ENCODE measurements at regions not wholly inside any gene's neighbourhood (a gene's known extent, or its start where the extent isn't known, plus 50 kb on each side); places are given as distances from the start of the nearest gene placed in this dataset.

DNA sequence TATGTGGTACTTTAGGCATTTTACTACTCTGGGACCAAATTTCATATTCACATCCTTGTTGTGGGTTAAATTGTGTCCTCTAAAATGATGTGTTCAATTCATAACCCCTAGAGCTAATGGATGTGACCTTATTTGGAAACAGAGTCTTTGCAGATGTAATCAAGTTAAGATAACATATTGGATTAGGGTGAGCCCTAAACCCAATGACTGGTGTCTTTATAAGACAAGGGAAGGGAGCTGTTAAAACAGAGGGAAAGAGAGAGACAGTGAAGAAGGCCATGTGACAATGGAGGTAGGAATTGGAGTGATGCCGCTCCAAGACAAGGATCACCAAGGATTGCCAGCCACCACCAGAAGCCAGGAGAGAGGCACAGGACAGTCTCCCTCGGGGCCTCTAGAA, 220.0 kb downstream of the ADGRG6 start:
- in situ Hi-C loops (cut with HindIII; ENCODE audit: low pct_ligation_motif_present, low sequenced_read_pairs), result no loop called here
- TF ChIP-seq CTCF (IDR thresholded peaks at IDR 0.05; ENCODE audit: low read depth, low read length, missing control alignments), result no peak

GRCh38 chr6:142523515-142524375, 221.9 kb downstream of the ADGRG6 start:
- in situ Hi-C loops (cut with HindIII; ENCODE audit: low pct_ligation_motif_present, low sequenced_read_pairs), result no loop called here
- H3K36me3 ChIP-seq (replicated peaks), result no peaks in the 10 kb centered on the region
- no peak for DNase-seq
- H3K27me3 ChIP-seq (replicated peaks), result no peaks in the 10 kb centered on the region
- TF ChIP-seq CTCF (IDR thresholded peaks at IDR 0.05; ENCODE audit: low read depth, low read length, missing control alignments), result no peak
- no peak overlapping the region for H3K27ac ChIP-seq
- H3K4me3 ChIP-seq (ENCODE audit: low read depth, low read length), result no peak overlapping the region

More for the DNA sequence above, 220.0 kb downstream of the ADGRG6 start:
- DNase-seq, result no peak
- no peak overlapping the region for H3K4me3 ChIP-seq (ENCODE audit: low read depth, low read length)
- no peaks in the 10 kb centered on the region for H3K27me3 ChIP-seq (replicated peaks)
- H3K27ac ChIP-seq, result no peak overlapping the region
- no peaks in the 10 kb centered on the region for H3K36me3 ChIP-seq (replicated peaks)

DNA sequence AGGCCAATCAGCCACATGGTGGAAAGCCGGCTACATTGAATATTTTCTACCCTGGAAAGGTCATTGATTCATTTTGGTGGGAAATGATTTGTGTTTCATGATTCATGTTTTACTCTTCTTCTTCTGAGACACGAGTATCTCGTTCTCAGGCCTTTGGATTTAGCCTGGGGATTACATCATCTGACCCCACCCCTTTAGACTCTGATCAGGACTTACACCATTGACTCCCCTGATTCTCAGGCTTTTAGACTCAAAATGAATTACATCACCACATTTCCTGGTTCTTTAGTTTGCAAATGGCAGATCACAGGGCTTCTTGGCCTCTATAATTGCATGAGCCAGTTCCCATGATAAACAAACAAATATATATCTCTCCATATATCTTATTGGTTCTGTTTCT, 228.8 kb downstream of the ADGRG6 start:
- in situ Hi-C loops (cut with HindIII; ENCODE audit: low pct_ligation_motif_present, low sequenced_read_pairs), result no loop called here
- Histone ChIP-seq H3K36me3 (replicated peaks) (no peaks in the 10 kb centered on the region), H3K27ac (no peak overlapping the region), H3K4me3 (ENCODE audit: low read depth, low read length) (no peak overlapping the region), H3K27me3 (replicated peaks) (no peaks in the 10 kb centered on the region)
- no peak for DNase-seq
- no peak for TF ChIP-seq CTCF (IDR thresholded peaks at IDR 0.05; ENCODE audit: low read depth, low read length, missing control alignments)

DNA sequence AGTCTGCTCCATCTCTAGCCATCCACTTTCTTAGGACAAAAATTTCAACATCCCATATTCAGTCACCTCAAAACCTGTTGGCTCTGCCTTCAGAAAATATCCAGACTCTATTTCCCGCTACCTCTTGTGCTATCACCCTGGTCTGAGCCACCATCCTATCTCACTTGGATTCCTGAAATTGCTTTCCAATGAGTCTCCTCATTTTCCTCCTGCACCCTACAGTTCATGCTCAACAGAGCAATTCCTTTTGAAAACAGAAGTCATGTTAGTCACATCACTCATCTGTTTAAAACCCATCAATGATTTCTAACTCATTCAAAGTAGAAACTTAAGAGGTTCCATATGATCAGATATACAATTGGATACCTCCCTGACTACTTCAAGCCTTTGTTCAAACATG, 229.9 kb downstream of the ADGRG6 start:
- Histone ChIP-seq H3K4me3 (ENCODE audit: low read depth, low read length) (no peak overlapping the region), H3K27ac (no peak overlapping the region), H3K27me3 (replicated peaks) (no peaks in the 10 kb centered on the region), H3K36me3 (replicated peaks) (no peaks in the 10 kb centered on the region)
- in situ Hi-C loops (cut with HindIII; ENCODE audit: low pct_ligation_motif_present, low sequenced_read_pairs), result no loop called here
- peak; percentile 64 for DNase-seq
- TF ChIP-seq CTCF (IDR thresholded peaks at IDR 0.05; ENCODE audit: low read depth, low read length, missing control alignments), result no peak

GRCh38 chr6:142534076-142534475, 232.3 kb downstream of the ADGRG6 start:
- H3K36me3 ChIP-seq (replicated peaks), result no peaks in the 10 kb centered on the region
- in situ Hi-C loops (cut with HindIII; ENCODE audit: low pct_ligation_motif_present, low sequenced_read_pairs), result no loop called here
- no peak for TF ChIP-seq CTCF (IDR thresholded peaks at IDR 0.05; ENCODE audit: low read depth, low read length, missing control alignments)
- H3K4me3 ChIP-seq (ENCODE audit: low read depth, low read length), result no peak overlapping the region
- no peak for DNase-seq
- no peaks in the 10 kb centered on the region for H3K27me3 ChIP-seq (replicated peaks)
- H3K27ac ChIP-seq, result no peak overlapping the region

GRCh38 chr6:142534484-142534883, 232.7 kb downstream of the ADGRG6 start:
- no peaks in the 10 kb centered on the region for H3K36me3 ChIP-seq (replicated peaks)
- H3K27ac ChIP-seq, result no peak overlapping the region
- no peak for DNase-seq
- H3K4me3 ChIP-seq (ENCODE audit: low read depth, low read length), result no peak overlapping the region
- no peak for TF ChIP-seq CTCF (IDR thresholded peaks at IDR 0.05; ENCODE audit: low read depth, low read length, missing control alignments)
- no peaks in the 10 kb centered on the region for H3K27me3 ChIP-seq (replicated peaks)
- in situ Hi-C loops (cut with HindIII; ENCODE audit: low pct_ligation_motif_present, low sequenced_read_pairs), result no loop called here

All from brain microvascular endothelial cell (primary cell).